Body of pancreas (tissue), 4 donors: ENCODE measurements at regions not wholly inside any gene's neighbourhood (a gene's known extent, or its start where the extent isn't known, plus 50 kb on each side); places are given as distances from the start of the nearest gene placed in this dataset.
"Not testable (repeated sequence)": the region's sequence is repeated elsewhere in the genome, so short reads cannot be mapped to it uniquely, and the experiment has no call there.

Experiments used
- POLR2A ChIP-seq, 3 donors: fragments of 450-650 bp; IDR thresholded peaks; one replicate each; pipeline ENCODE4 v1.6.1; 2016; ENCODE audit warnings: antibody characterized with exemption in 3 of 3, mild to moderate bottlenecking in 2 of 3
- TF ChIP-seq, protein P1 (sequence below), 7 experiments: fragments of 450-650 bp in 4 of 7; fragments of 200-600 bp in 3 of 7; sonication (generic) in 3 of 7; IDR thresholded peaks; one replicate each; pipeline ENCODE4 v1.5.1; 2016 to 2019; ENCODE audit warnings: antibody characterized with exemption in 7 of 7

DNA sequence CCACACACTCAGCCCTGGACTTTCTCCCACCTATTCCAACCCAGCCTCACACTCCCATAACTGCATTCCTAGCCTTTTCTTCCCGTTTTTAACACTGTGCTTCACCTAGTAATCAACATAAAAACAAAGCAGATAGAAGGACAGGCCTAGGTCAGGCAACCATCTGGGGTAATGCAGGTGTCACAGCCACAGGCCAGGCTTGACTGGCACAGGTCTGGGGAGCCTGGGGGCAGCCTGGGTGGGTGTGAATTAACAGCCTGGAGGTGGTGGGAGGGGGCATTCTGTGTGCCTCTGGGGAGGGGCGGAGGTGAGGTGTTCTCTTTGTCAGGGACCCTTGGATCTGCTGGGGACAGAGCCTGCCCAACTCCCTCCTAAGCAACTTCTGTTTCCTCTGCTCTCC lies 332.6 kb downstream of the BCL2L11 start:
- TF ChIP-seq, protein P1, sequence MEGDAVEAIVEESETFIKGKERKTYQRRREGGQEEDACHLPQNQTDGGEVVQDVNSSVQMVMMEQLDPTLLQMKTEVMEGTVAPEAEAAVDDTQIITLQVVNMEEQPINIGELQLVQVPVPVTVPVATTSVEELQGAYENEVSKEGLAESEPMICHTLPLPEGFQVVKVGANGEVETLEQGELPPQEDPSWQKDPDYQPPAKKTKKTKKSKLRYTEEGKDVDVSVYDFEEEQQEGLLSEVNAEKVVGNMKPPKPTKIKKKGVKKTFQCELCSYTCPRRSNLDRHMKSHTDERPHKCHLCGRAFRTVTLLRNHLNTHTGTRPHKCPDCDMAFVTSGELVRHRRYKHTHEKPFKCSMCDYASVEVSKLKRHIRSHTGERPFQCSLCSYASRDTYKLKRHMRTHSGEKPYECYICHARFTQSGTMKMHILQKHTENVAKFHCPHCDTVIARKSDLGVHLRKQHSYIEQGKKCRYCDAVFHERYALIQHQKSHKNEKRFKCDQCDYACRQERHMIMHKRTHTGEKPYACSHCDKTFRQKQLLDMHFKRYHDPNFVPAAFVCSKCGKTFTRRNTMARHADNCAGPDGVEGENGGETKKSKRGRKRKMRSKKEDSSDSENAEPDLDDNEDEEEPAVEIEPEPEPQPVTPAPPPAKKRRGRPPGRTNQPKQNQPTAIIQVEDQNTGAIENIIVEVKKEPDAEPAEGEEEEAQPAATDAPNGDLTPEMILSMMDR (IDR thresholded peaks at IDR 0.05), result not testable (repeated sequence)
- not testable (repeated sequence) for TF ChIP-seq POLR2A (IDR thresholded peaks at IDR 0.05)
